H1 (cell line): ENCODE measurements at regions not wholly inside any gene's neighbourhood (a gene's known extent, or its start where the extent isn't known, plus 50 kb on each side); places are given as distances from the start of the nearest gene placed in this dataset.

ENCODE experiments used
- CTCF ChIA-PET: fragments of 300-600 bp; sonication (Branson Sonifier 250); formaldehyde crosslinking; loops from one replicate; lab custom pipeline; 2021; ENCODE audit not compliant: partially characterized antibody; lab: Charles Lee
- POLR2A ChIA-PET: fragments of 300-600 bp; sonication (Branson Sonifier 250); formaldehyde crosslinking; loops from one replicate; lab custom pipeline; 2021; ENCODE audit warnings: inconsistent platforms; ENCODE audit not compliant: partially characterized antibody; lab: Charles Lee
- DNase-seq, 2 experiments: peaks; one replicate each; pipeline versions ENCODE4 v3.0.0 to v3.0.0-alpha.2; 2010 to 2022; ENCODE audit warnings: low spot score in 2 of 2, low read depth in 1 of 2, mixed read lengths in 1 of 2
- FAIRE-seq: peaks from 2 replicates; lab custom pipeline; 2011; peaks lifted over from hg19 to GRCh38; lab: Jason Lieb, UNC
- H2AFZ ChIP-seq: 2 replicates; pipeline ENCODE4 v1.8.1; 2012; ENCODE audit warnings: low read length, inconsistent platforms
- H2AK5ac ChIP-seq: 2 replicates; pipeline ENCODE4 v1.6.1; 2013; ENCODE audit warnings: low read depth, low read length
- H2BK120ac ChIP-seq: replicated peaks from 2 replicates; pipeline ENCODE3; 2013; ENCODE audit warnings: low read depth, low read length, inconsistent platforms
- H2BK12ac ChIP-seq: 2 replicates; pipeline ENCODE4 v1.6.1; 2013; ENCODE audit warnings: low read depth, low read length
- H2BK15ac ChIP-seq: 2 replicates; pipeline ENCODE4 v1.6.1; 2013; ENCODE audit warnings: low read length
- H2BK20ac ChIP-seq: 2 replicates; pipeline ENCODE4 v1.6.1; 2013; ENCODE audit warnings: low read length
- H2BK5ac ChIP-seq: 2 replicates; pipeline ENCODE4 v1.6.1; 2013; ENCODE audit warnings: low read depth, low read length
- H3K14ac ChIP-seq: 2 replicates; pipeline ENCODE4 v1.6.1; 2013; ENCODE audit warnings: inconsistent platforms; ENCODE audit not compliant: insufficient read length
- H3K18ac ChIP-seq: 2 replicates; pipeline ENCODE4 v1.6.1; 2013; ENCODE audit warnings: low read length; ENCODE audit errors: extremely low read depth
- H3K23ac ChIP-seq: 2 replicates; pipeline ENCODE4 v1.6.1; 2013; ENCODE audit warnings: inconsistent platforms; ENCODE audit not compliant: insufficient read length
- H3K23me2 ChIP-seq: 2 replicates; pipeline ENCODE4 v1.6.1; 2013; ENCODE audit warnings: low read depth, low read length
- H3K27ac ChIP-seq: 2 replicates; pipeline ENCODE4 v1.6.1; 2011; ENCODE audit warnings: low read depth, low read length, inconsistent platforms
- H3K27me3 ChIP-seq, 4 experiments: replicated peaks in 1 of 4; 1 replicate in 1 of 4; 2 replicates in 3 of 4; pipeline versions ENCODE4 v1.6.1 to v1.8.1; 2011 to 2013; ENCODE audit warnings: low read length in 3 of 4, mild to moderate bottlenecking in 3 of 4, inconsistent platforms in 2 of 4, mixed read lengths in 2 of 4, moderate library complexity in 1 of 4; ENCODE audit not compliant: control insufficient read depth in 3 of 4, insufficient read depth in 3 of 4; ENCODE audit errors: extremely low read depth in 1 of 4
- H3K36me3 ChIP-seq, 4 experiments: 2 replicates each; pipeline versions ENCODE4 v1.6.1 to v1.8.1; 2011 to 2013; ENCODE audit warnings: mild to moderate bottlenecking in 4 of 4, low read length in 3 of 4, moderate library complexity in 2 of 4, control low read depth in 1 of 4, inconsistent platforms in 1 of 4; ENCODE audit not compliant: insufficient read depth in 4 of 4, control insufficient read depth in 2 of 4
- H3K4ac ChIP-seq: replicated peaks from 2 replicates; pipeline ENCODE3; 2013; ENCODE audit warnings: low read length, low read depth, mixed read lengths, inconsistent platforms; ENCODE audit not compliant: insufficient read length
- H3K4me1 ChIP-seq, 4 experiments: replicated peaks in 1 of 4; 1 replicate in 1 of 4; 2 replicates in 3 of 4; pipeline versions ENCODE4 v1.6.1 to v1.8.1; 2011 to 2013; ENCODE audit warnings: low read length in 3 of 4, inconsistent platforms in 2 of 4, mixed read lengths in 1 of 4; ENCODE audit not compliant: insufficient read depth in 4 of 4, control insufficient read depth in 3 of 4
- H3K4me2 ChIP-seq, 2 experiments: 2 replicates each; pipeline versions ENCODE4 v1.6.1 to v1.8.1; 2011 to 2013; ENCODE audit warnings: low read depth in 2 of 2, low read length in 2 of 2, control low read depth in 1 of 2, inconsistent platforms in 1 of 2, mild to moderate bottlenecking in 1 of 2; ENCODE audit not compliant: insufficient read depth in 1 of 2
- H3K4me3 ChIP-seq, 4 experiments: fragments of 200-600, 300-600 bp in 1 of 4; sonication (generic), shearing (Covaris generic), sonication (Bioruptor Twin) in 1 of 4; 2 replicates each; pipeline versions ENCODE4 v1.5.1 to v1.8.1; 2011 to 2016; ENCODE audit warnings: low read length in 4 of 4, low read depth in 3 of 4, control low read depth in 2 of 4, inconsistent platforms in 2 of 4, mild to moderate bottlenecking in 2 of 4, mixed read lengths in 1 of 4, moderate library complexity in 1 of 4; ENCODE audit not compliant: insufficient read depth in 2 of 4; ENCODE audit errors: extremely low read depth in 1 of 4
- H3K56ac ChIP-seq: replicated peaks from 2 replicates; pipeline ENCODE3; 2013; ENCODE audit warnings: low read depth, mild to moderate bottlenecking, mixed read lengths, low read length, inconsistent platforms; ENCODE audit not compliant: insufficient read length
- H3K79me1 ChIP-seq: 2 replicates; pipeline ENCODE4 v1.6.1; 2013; ENCODE audit warnings: low read depth, low read length, control low read depth
- H3K79me2 ChIP-seq, 2 experiments: 2 replicates each; pipeline versions ENCODE4 v1.6.1 to v1.8.1; 2012 to 2013; ENCODE audit warnings: low read length in 2 of 2, mild to moderate bottlenecking in 2 of 2, inconsistent platforms in 1 of 2; ENCODE audit not compliant: insufficient read depth in 2 of 2, control insufficient read depth in 1 of 2
- H3K9ac ChIP-seq, 4 experiments: replicated peaks in 1 of 4; 1 replicate in 1 of 4; 2 replicates in 3 of 4; pipeline versions ENCODE4 v1.6.1 to v1.8.1; 2011 to 2013; ENCODE audit warnings: low read depth in 3 of 4, low read length in 3 of 4, control low read depth in 2 of 4, mild to moderate bottlenecking in 2 of 4, moderate library complexity in 2 of 4, inconsistent platforms in 1 of 4; ENCODE audit errors: extremely low read depth in 1 of 4
- H3K9me3 ChIP-seq, 2 experiments: 2 replicates each; pipeline versions ENCODE4 v1.6.1 to v1.8.1; 2012 to 2013; ENCODE audit warnings: mild to moderate bottlenecking in 2 of 2, moderate library complexity in 2 of 2, control low read depth in 1 of 2, inconsistent platforms in 1 of 2, low read depth in 1 of 2, low read length in 1 of 2, mixed read lengths in 1 of 2; ENCODE audit not compliant: insufficient read depth in 2 of 2
- H4K20me1 ChIP-seq, 2 experiments: replicated peaks in 1 of 2; 2 replicates each; pipeline versions ENCODE3 to v1.8.1; 2011 to 2013; ENCODE audit warnings: inconsistent platforms in 2 of 2, low read length in 2 of 2, mild to moderate bottlenecking in 1 of 2; ENCODE audit not compliant: insufficient read depth in 2 of 2, control insufficient read depth in 1 of 2
- H4K5ac ChIP-seq: 2 replicates; pipeline ENCODE4 v1.6.1; 2013; ENCODE audit warnings: low read length, low read depth, mixed read lengths, inconsistent platforms; ENCODE audit not compliant: insufficient read length
- H4K8ac ChIP-seq: 2 replicates; pipeline ENCODE4 v1.8.0; 2013; ENCODE audit warnings: mild to moderate bottlenecking, moderate library complexity, low read length, inconsistent platforms; ENCODE audit not compliant: insufficient read depth; ENCODE audit errors: extremely low read depth
- H4K91ac ChIP-seq: replicated peaks from 2 replicates; pipeline ENCODE3; 2013; ENCODE audit warnings: low read length, mixed read lengths, inconsistent platforms; ENCODE audit not compliant: insufficient read length
- TEAD4 ChIP-seq: IDR thresholded peaks from 2 replicates; pipeline ENCODE4 v1.6.1; 2012; ENCODE audit warnings: low read depth, low read length, inconsistent platforms, mixed read lengths
- WGBS, 2 experiments: shearing (Covaris generic) in 1 of 2; methylation state at CpG; one replicate each; pipeline versions ENCODE4 v1.1.6 to v1.1.7; 2013 to 2015; ENCODE audit warnings: low lambda C conversion rate in 2 of 2, mixed read lengths in 2 of 2, inconsistent platforms in 1 of 2, low coverage in 1 of 2, missing lambda C conversion rate in 1 of 2; ENCODE audit not compliant: insufficient replicate concordance in 2 of 2, insufficient coverage in 1 of 2, insufficient read length in 1 of 2; ENCODE audit errors: extremely low coverage in 1 of 2, missing lambda C conversion rate in 1 of 2; 5-methylcytosine and 5-hydroxymethylcytosine counted together

DNA sequence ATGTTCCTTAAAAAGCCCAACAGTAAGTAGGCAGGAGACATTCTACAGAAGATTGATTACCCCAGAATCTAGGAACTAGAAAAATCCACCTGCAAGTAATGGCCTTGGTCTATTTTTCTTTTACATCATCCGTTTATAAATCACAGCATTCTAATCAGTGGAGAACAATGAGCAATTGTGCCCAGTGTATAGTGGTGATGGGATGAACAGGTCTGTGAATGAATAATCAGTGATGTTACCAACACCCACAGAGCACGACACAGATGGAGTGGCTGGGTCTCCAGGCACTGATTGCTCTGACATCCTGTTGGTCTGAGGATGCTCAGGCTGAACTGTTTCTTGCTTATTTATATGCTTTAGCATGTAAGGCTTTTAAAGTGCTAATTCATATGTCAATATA is 1251.2 kb upstream of the CDH8 start:
- Histone ChIP-seq H2AK5ac (no peak overlapping the region), H3K4me3 (no peak overlapping the region), H3K4me2 (no peak overlapping the region), H3K27ac (no peak overlapping the region), H3K56ac (no peak overlapping the region), H3K4ac (no peak overlapping the region), H3K18ac (no peak overlapping the region), H3K23ac (no peak overlapping the region), H2BK120ac (no peak overlapping the region), H3K4me1 (no peaks in the 10 kb centered on the region), H3K36me3 (no peaks in the 10 kb centered on the region), H2AFZ (no peak overlapping the region), H3K79me2 (no peaks in the 10 kb centered on the region), H4K20me1 (no peaks in the 10 kb centered on the region), H3K27me3 (no peaks in the 10 kb centered on the region), H3K9me3 (no peaks in the 10 kb centered on the region), H4K5ac (no peak overlapping the region), H4K91ac (no peak overlapping the region), H3K79me1 (no peaks in the 10 kb centered on the region), H2BK20ac (no peak overlapping the region), H3K14ac (no peak overlapping the region), H3K9ac (no peak overlapping the region), H2BK15ac (no peak overlapping the region), H4K8ac (no peak overlapping the region), H2BK5ac (no peak overlapping the region), H2BK12ac (no peak overlapping the region), H3K23me2 (no peaks in the 10 kb centered on the region)
- 93% methylated on average over 2 of the region's 2 CpGs; no CpG with 5 or more reads in 1 of the 2 experiments for WGBS, 2 experiments
- no peak for TF ChIP-seq TEAD4
- ChIA-PET CTCF (no interaction called here), POLR2A (no interaction called here)
- no peak for FAIRE-seq
- no peak for DNase-seq
